22Rv1 (cell line): ENCODE measurements at regions not wholly inside any gene's neighbourhood (a gene's known extent, or its start where the extent isn't known, plus 50 kb on each side); places are given as distances from the start of the nearest gene placed in this dataset.

ENCODE experiments used
- H3K27ac ChIP-seq: fragments of 450-650 bp; 2 replicates; pipeline ENCODE4 v1.5.1; 2017
- ZFX ChIP-seq: fragments of 450-650 bp; IDR thresholded peaks from 2 replicates; pipeline ENCODE4 v1.6.1; 2017; ENCODE audit warnings: antibody characterized with exemption, borderline replicate concordance
- TF ChIP-seq, protein P1 (sequence below): fragments of 450-650 bp; IDR thresholded peaks from 2 replicates; pipeline ENCODE4 v1.5.1; 2017; ENCODE audit warnings: mild to moderate bottlenecking

GRCh38 chr21:25508364-25508763 is 98.9 kb downstream of the MRPL39 start:
- no peak for TF ChIP-seq ZFX
- TF ChIP-seq, protein P1, sequence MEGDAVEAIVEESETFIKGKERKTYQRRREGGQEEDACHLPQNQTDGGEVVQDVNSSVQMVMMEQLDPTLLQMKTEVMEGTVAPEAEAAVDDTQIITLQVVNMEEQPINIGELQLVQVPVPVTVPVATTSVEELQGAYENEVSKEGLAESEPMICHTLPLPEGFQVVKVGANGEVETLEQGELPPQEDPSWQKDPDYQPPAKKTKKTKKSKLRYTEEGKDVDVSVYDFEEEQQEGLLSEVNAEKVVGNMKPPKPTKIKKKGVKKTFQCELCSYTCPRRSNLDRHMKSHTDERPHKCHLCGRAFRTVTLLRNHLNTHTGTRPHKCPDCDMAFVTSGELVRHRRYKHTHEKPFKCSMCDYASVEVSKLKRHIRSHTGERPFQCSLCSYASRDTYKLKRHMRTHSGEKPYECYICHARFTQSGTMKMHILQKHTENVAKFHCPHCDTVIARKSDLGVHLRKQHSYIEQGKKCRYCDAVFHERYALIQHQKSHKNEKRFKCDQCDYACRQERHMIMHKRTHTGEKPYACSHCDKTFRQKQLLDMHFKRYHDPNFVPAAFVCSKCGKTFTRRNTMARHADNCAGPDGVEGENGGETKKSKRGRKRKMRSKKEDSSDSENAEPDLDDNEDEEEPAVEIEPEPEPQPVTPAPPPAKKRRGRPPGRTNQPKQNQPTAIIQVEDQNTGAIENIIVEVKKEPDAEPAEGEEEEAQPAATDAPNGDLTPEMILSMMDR: no peak

GRCh38 chr21:25507522-25507921 is 99.8 kb downstream of the MRPL39 start:
- no peak overlapping the region for H3K27ac ChIP-seq
- TF ChIP-seq, protein P1: 0 out of 2 replicates have a peak, but pooled peaks have one; percentile 6
- TF ChIP-seq ZFX: no peak

More at GRCh38 chr21:25508364-25508763, 98.9 kb downstream of the MRPL39 start:
- no peak overlapping the region for H3K27ac ChIP-seq

DNA sequence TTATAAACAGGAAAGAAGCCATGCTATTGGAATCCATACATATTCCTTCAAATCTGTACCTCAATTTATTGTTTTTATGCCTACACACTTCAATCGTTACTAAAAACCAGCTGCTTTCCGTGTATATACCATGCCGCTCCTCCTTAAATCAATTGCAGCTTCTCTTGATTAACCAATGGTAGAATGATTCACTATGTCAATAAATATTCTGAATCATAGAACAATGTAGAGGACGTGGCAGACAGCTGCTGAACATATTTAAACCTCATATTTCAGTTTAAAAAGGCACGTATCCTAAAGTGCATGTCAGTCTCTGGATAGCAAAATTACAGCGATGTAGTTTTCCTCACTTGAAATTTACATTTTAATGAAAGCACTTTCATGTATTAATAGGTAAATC is 100.4 kb downstream of the MRPL39 start:
- TF ChIP-seq, protein P1: no peak
- TF ChIP-seq ZFX: no peak
- H3K27ac ChIP-seq: no peak overlapping the region

DNA sequence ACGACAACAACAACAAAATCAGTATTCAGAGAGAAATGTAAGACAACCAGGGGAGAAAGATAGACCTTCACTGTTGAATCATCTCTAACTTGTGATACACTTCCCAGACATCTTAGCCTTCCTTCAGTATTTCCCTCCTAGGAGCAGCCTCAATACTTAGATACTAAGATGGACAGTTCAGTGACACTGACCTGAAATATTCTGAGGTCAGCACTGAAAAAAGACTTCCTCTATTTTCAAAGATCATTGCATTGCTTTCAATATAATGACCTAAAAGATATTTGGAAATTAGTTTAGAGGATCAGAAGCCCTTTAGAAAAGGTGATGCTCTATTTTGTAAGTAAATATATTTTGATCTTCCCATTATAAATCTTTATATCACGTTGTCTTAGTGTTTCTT is 101.0 kb downstream of the MRPL39 start:
- no peak overlapping the region for H3K27ac ChIP-seq
- no peak for TF ChIP-seq ZFX
- TF ChIP-seq, protein P1: no peak

GRCh38 chr21:25503981-25504380 is 103.3 kb downstream of the MRPL39 start:
- H3K27ac ChIP-seq: no peak overlapping the region
- TF ChIP-seq ZFX: no peak
- TF ChIP-seq, protein P1: no peak

GRCh38 chr21:25501996-25502665 is 105.2 kb downstream of the MRPL39 start:
- no peak overlapping the region for H3K27ac ChIP-seq
- no peak for TF ChIP-seq ZFX

- no peak overlapping the region for H3K27ac ChIP-seq
- TF ChIP-seq, protein P1: no peak
- TF ChIP-seq ZFX: no peak
These were observed 105.8 kb downstream of the MRPL39 start for GRCh38 chr21:25501462-25501861.

DNA sequence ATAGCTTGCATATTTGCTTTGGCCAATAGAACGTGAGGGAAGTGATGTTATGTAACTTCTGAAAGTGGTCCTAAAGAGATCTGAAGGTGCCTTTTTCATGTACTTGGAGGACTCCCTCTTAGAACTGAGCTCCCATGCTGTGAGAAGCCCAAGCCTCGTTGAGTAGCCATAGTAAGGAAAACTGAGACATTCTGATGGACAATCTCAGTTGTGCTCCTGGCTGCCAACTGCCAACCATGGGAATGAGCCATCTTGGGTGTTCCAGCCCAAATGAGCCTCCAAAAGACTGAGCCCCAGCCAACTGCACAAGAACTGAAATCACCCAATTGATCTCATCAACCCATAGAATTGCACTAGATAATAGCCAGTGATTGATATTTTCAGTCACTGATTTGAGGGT is 106.7 kb downstream of the MRPL39 start:
- TF ChIP-seq, protein P1: no peak
- no peak for TF ChIP-seq ZFX
- no peak overlapping the region for H3K27ac ChIP-seq
